ENCODE measurements at regions not wholly inside any gene's neighbourhood (a gene's known extent, or its start where the extent isn't known, plus 50 kb on each side); places are given as distances from the start of the nearest gene placed in this dataset.

DNA sequence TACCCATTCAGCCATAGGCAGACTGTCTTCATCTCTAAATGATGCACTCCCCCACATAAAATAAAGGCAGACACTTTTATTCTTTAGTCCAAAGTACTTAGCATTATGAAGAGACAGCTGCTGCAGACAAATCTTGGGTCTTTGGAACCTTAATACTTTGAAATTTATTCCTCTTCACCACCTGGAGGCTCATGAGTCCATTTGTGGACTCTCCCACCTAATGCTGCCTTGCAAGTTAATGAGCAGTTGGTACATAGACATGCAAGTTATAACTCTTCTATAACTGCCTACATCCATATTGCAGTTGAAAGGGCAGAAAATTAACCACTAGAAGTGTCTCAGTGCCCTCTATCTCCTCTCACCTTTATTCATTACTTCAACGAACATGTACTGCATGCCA lies 118.6 kb upstream of the CPEB2 start:
- no peaks in the 10 kb centered on the region for H3K27me3 Mint-ChIP-seq (ENCODE audit: insufficient read depth)
- no peaks in the 10 kb centered on the region for H3K9me3 Mint-ChIP-seq
- Histone ChIP-seq H3K36me3 (ENCODE audit: control insufficient read depth, insufficient read depth, low read length) (no peaks in the 10 kb centered on the region), H3K4me3 (ENCODE audit: low read length) (no peak overlapping the region), H3K4me1 (ENCODE audit: control insufficient read depth, insufficient read depth, low read length) (no peaks in the 10 kb centered on the region), H3K9me3 (ENCODE audit: control insufficient read depth, low read length) (no peaks in the 10 kb centered on the region), H3K27ac (ENCODE audit: low read depth, low read length) (no peak overlapping the region), H3K9ac (ENCODE audit: extremely low read depth, low read length, poor library complexity, severe bottlenecking) (no peak overlapping the region), H3K27me3 (ENCODE audit: control insufficient read depth, insufficient read depth, low read length, poor library complexity, severe bottlenecking) (no peaks in the 10 kb centered on the region)
- no peak overlapping the region for H3K27ac Mint-ChIP-seq
- H3K36me3 Mint-ChIP-seq (ENCODE audit: low read depth) = no peaks in the 10 kb centered on the region
- no peak for TF ChIP-seq CTCF (conservative IDR thresholded peaks at IDR 0.05)
- no peak overlapping the region for H3K4me3 Mint-ChIP-seq
- 94 to 100% methylated on average over 1 of the region's 1 CpG for WGBS, 2 experiments (ENCODE audit: insufficient coverage in 1 of 2, insufficient read length in 1 of 2)
- no peaks in the 10 kb centered on the region for H3K4me1 Mint-ChIP-seq
- no peak for DNase-seq

GRCh38 chr4:14887842-14888433 lies 114.3 kb upstream of the CPEB2 start:
- 90 to 99% methylated on average over 7 to 9 of the region's 9 CpGs for WGBS, 2 experiments (ENCODE audit: insufficient coverage in 1 of 2, insufficient read length in 1 of 2)
- Mint-ChIP-seq H3K4me3 (no peak overlapping the region), H3K27ac (no peak overlapping the region), H3K4me1 (no peaks in the 10 kb centered on the region), H3K27me3 (ENCODE audit: insufficient read depth) (no peaks in the 10 kb centered on the region), H3K36me3 (ENCODE audit: low read depth) (no peaks in the 10 kb centered on the region), H3K9me3 (no peaks in the 10 kb centered on the region)
- Histone ChIP-seq H3K36me3 (ENCODE audit: control insufficient read depth, insufficient read depth, low read length) (no peaks in the 10 kb centered on the region), H3K27me3 (ENCODE audit: control insufficient read depth, insufficient read depth, low read length, poor library complexity, severe bottlenecking) (no peaks in the 10 kb centered on the region), H3K27ac (ENCODE audit: low read depth, low read length) (no peak overlapping the region), H3K4me3 (ENCODE audit: low read length) (no peak overlapping the region), H3K9ac (ENCODE audit: extremely low read depth, low read length, poor library complexity, severe bottlenecking) (no peak overlapping the region), H3K9me3 (ENCODE audit: control insufficient read depth, low read length) (no peaks in the 10 kb centered on the region), H3K4me1 (ENCODE audit: control insufficient read depth, insufficient read depth, low read length) (no peaks in the 10 kb centered on the region)
- peak; percentile 27 for DNase-seq
- no peak for TF ChIP-seq CTCF (conservative IDR thresholded peaks at IDR 0.05)

DNA sequence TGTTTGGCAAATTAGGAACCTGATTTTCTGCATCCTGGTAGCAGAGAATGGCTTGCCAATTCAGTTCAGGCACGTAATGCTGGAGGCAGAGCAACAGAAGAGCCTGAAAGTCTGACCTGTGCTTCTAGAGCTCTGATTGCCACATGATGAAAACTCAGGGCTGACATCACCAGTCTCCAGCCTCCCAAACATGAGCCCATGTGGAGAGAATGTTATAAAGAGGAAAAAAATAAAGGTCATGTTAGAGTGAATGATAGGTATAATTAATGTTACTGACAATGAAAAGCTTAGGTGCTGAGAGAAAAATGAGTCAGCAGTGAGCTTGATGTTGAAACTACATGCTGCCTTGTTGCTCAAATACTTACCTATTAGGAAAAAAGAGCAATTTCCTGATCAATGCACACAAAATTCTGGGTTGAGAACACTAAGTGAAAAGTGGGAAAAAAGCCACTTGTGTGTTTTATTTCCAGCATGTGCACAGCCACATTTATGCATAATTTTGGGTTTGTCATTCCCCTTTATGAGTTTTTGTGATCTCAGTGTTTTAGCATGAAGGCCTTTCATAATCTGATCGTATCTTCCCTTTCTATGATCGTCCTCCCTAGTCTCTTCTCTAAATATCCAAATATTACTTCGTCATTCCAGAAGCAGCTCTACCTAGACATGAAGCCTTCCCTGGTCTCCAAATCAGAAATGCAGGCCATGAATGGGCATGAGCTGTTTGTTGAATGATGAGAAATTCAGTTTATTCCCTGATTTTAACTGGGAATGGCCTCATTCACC lies 113.3 kb upstream of the CPEB2 start:
- Histone ChIP-seq H3K27me3 (ENCODE audit: control insufficient read depth, insufficient read depth, low read length, poor library complexity, severe bottlenecking) (peaks cover 7% of the 10 kb centered on the region), H3K9ac (ENCODE audit: extremely low read depth, low read length, poor library complexity, severe bottlenecking) (no peak overlapping the region), H3K27ac (ENCODE audit: low read depth, low read length) (no peak overlapping the region), H3K4me3 (ENCODE audit: low read length) (no peak overlapping the region), H3K36me3 (ENCODE audit: control insufficient read depth, insufficient read depth, low read length) (no peaks in the 10 kb centered on the region), H3K4me1 (ENCODE audit: control insufficient read depth, insufficient read depth, low read length) (no peaks in the 10 kb centered on the region), H3K9me3 (ENCODE audit: control insufficient read depth, low read length) (no peaks in the 10 kb centered on the region)
- Mint-ChIP-seq H3K27me3 (ENCODE audit: insufficient read depth) (no peaks in the 10 kb centered on the region), H3K36me3 (ENCODE audit: low read depth) (no peaks in the 10 kb centered on the region), H3K4me3 (no peak overlapping the region), H3K9me3 (no peaks in the 10 kb centered on the region), H3K27ac (no peak overlapping the region), H3K4me1 (no peaks in the 10 kb centered on the region)
- WGBS, 2 experiments (ENCODE audit: insufficient coverage in 1 of 2, insufficient read length in 1 of 2) = 84 to 92% methylated on average over 4 of the region's 4 CpGs
- no peak for DNase-seq
- TF ChIP-seq CTCF (conservative IDR thresholded peaks at IDR 0.05) = no peak
